Trophoblast cell (in vitro differentiated cells and primary cell): ENCODE measurements at regions not wholly inside any gene's neighbourhood (a gene's known extent, or its start where the extent isn't known, plus 50 kb on each side); places are given as distances from the start of the nearest gene placed in this dataset.

ENCODE experiments used
- DNase-seq, 2 donors: peaks; one replicate each; pipeline ENCODE4 v3.0.0-alpha.2; 2016
- H2AFZ ChIP-seq: 2 replicates; pipeline ENCODE4 v1.6.1; 2013; ENCODE audit warnings: low read length, moderate library complexity, mild to moderate bottlenecking; ENCODE audit not compliant: insufficient read depth, poor library complexity
- H2AK5ac ChIP-seq: 2 replicates; pipeline ENCODE4 v1.6.1; 2013; ENCODE audit warnings: mild to moderate bottlenecking, low read length
- H2BK120ac ChIP-seq: 2 replicates; pipeline ENCODE4 v1.6.1; 2013; ENCODE audit warnings: low read length, mild to moderate bottlenecking, moderate library complexity; ENCODE audit not compliant: insufficient read depth, poor library complexity
- H2BK12ac ChIP-seq: 2 replicates; pipeline ENCODE4 v1.6.1; 2013; ENCODE audit warnings: mild to moderate bottlenecking, low read length, moderate library complexity
- H2BK5ac ChIP-seq: 2 replicates; pipeline ENCODE4 v1.6.1; 2013; ENCODE audit warnings: low read length, low read depth, moderate library complexity, mild to moderate bottlenecking; ENCODE audit not compliant: poor library complexity
- H3K14ac ChIP-seq: 2 replicates; pipeline ENCODE4 v1.6.1; 2013; ENCODE audit warnings: mild to moderate bottlenecking, low read length
- H3K18ac ChIP-seq: 2 replicates; pipeline ENCODE4 v1.6.1; 2013; ENCODE audit warnings: mild to moderate bottlenecking, low read length
- H3K23ac ChIP-seq: 2 replicates; pipeline ENCODE4 v1.6.1; 2013; ENCODE audit warnings: low read length
- H3K27ac ChIP-seq: 2 replicates; pipeline ENCODE4 v1.5.1; 2013; ENCODE audit warnings: low read depth, mild to moderate bottlenecking, inconsistent platforms, low read length, moderate library complexity
- H3K27me3 ChIP-seq: 2 replicates; pipeline ENCODE4 v1.6.1; 2013; ENCODE audit warnings: inconsistent platforms, mild to moderate bottlenecking, low read length, moderate library complexity; ENCODE audit not compliant: insufficient read depth
- H3K36me3 ChIP-seq, 2 experiments: 1 replicate in 1 of 2; 2 replicates in 1 of 2; pipeline ENCODE4 v1.6.1; 2013; ENCODE audit warnings: low read length in 2 of 2, mild to moderate bottlenecking in 2 of 2, moderate library complexity in 1 of 2; ENCODE audit not compliant: insufficient read depth in 2 of 2, control insufficient read depth in 1 of 2
- H3K4ac ChIP-seq: 2 replicates; pipeline ENCODE4 v1.6.1; 2013; ENCODE audit warnings: low read depth, mild to moderate bottlenecking, low read length, moderate library complexity
- H3K4me1 ChIP-seq, 2 experiments: 1 replicate in 1 of 2; 2 replicates in 1 of 2; pipeline ENCODE4 v1.6.1; 2013; ENCODE audit warnings: low read length in 2 of 2, mild to moderate bottlenecking in 2 of 2, moderate library complexity in 1 of 2; ENCODE audit not compliant: insufficient read depth in 2 of 2, control insufficient read depth in 1 of 2
- H3K4me2 ChIP-seq: 2 replicates; pipeline ENCODE4 v1.6.1; 2013; ENCODE audit warnings: inconsistent platforms, mild to moderate bottlenecking, low read length, moderate library complexity
- H3K4me3 ChIP-seq: 2 replicates; pipeline ENCODE4 v1.5.1; 2013; ENCODE audit warnings: mild to moderate bottlenecking, low read depth, low read length, inconsistent platforms
- H3K79me1 ChIP-seq: one replicate; pipeline ENCODE4 v1.6.1; 2013; ENCODE audit warnings: low read length
- H3K79me2 ChIP-seq: 2 replicates; pipeline ENCODE4 v1.6.1; 2013; ENCODE audit warnings: low read length, mild to moderate bottlenecking; ENCODE audit not compliant: control insufficient read depth, insufficient read depth, poor library complexity
- H3K9ac ChIP-seq: 2 replicates; pipeline ENCODE4 v1.6.1; 2013; ENCODE audit warnings: mild to moderate bottlenecking, low read length
- H3K9me3 ChIP-seq: 2 replicates; pipeline ENCODE4 v1.6.1; 2013; ENCODE audit warnings: low read depth, mild to moderate bottlenecking, control low read depth, inconsistent platforms, low read length; ENCODE audit not compliant: insufficient read depth
- H4K12ac ChIP-seq: 2 replicates; pipeline ENCODE4 v1.6.1; 2013; ENCODE audit warnings: low read depth, mild to moderate bottlenecking, low read length, moderate library complexity
- H4K8ac ChIP-seq: 2 replicates; pipeline ENCODE4 v1.6.1; 2013; ENCODE audit warnings: low read depth, mild to moderate bottlenecking, low read length, moderate library complexity
- H4K91ac ChIP-seq: one replicate; pipeline ENCODE4 v1.6.1; 2013; ENCODE audit warnings: low read depth, mild to moderate bottlenecking, low read length, moderate library complexity
- WGBS: extraction: QIAGEN DNeasy Blood & Tissue Kit; methylation state at CpG from one replicate; pipeline ENCODE4 v1.1.7; 2013; ENCODE audit warnings: missing lambda C conversion rate; ENCODE audit not compliant: insufficient read length, insufficient coverage; ENCODE audit errors: extremely low coverage; 5-methylcytosine and 5-hydroxymethylcytosine counted together

- Histone ChIP-seq H3K79me2 (no peaks in the 10 kb centered on the region), H3K4me3 (no peak overlapping the region), H2AFZ (no peak overlapping the region), H2AK5ac (no peak overlapping the region), H3K36me3 (no peaks in the 10 kb centered on the region), H3K9ac (no peak overlapping the region), H3K4me2 (no peak overlapping the region), H3K4me1 (no peaks in the 10 kb centered on the region), H3K23ac (no peak overlapping the region), H2BK12ac (no peak overlapping the region), H3K18ac (no peak overlapping the region), H3K4ac (no peak overlapping the region), H3K9me3 (no peaks in the 10 kb centered on the region), H2BK120ac (no peak overlapping the region), H3K79me1 (no peaks in the 10 kb centered on the region), H3K27me3 (no peaks in the 10 kb centered on the region), H3K14ac (no peak overlapping the region), H4K91ac (no peak overlapping the region), H4K12ac (no peak overlapping the region), H3K27ac (no peak overlapping the region), H2BK5ac (no peak overlapping the region), H4K8ac (no peak overlapping the region)
- no CpG with 5 or more reads among the region's 2 CpGs for WGBS
- no peak for DNase-seq
Observed at GRCh38 chr6:66128243-66128642, 421.2 kb upstream of the EYS start.

DNA sequence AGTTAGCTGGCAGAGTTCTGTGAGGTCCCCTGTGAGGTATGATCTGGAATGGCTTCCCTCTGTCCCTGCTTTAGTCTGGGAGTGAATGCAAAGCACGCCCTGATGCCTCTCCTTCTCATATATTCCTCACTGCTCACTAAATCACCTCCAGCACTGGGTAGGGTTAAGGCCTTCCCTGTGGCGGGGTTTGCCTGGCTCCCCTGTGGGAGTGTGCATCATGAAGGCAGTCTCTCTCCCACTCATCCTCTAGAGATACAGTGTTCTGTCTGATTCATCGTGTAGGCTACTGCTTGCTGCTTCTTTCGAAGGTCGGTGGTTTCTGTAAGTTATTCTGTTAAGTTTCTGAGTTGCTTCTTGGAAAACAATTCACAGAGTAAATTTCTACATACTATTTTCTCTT, 420.0 kb upstream of the EYS start:
- Histone ChIP-seq H2BK12ac (no peak overlapping the region), H2BK5ac (no peak overlapping the region), H3K4me1 (no peaks in the 10 kb centered on the region), H3K79me1 (no peaks in the 10 kb centered on the region), H3K79me2 (no peaks in the 10 kb centered on the region), H3K23ac (no peak overlapping the region), H3K36me3 (no peaks in the 10 kb centered on the region), H4K8ac (no peak overlapping the region), H2AK5ac (no peak overlapping the region), H2BK120ac (no peak overlapping the region), H4K91ac (no peak overlapping the region), H3K14ac (no peak overlapping the region), H3K9me3 (no peaks in the 10 kb centered on the region), H3K4me2 (no peak overlapping the region), H3K4me3 (no peak overlapping the region), H4K12ac (no peak overlapping the region), H3K18ac (no peak overlapping the region), H3K27ac (no peak overlapping the region), H3K4ac (no peak overlapping the region), H3K9ac (no peak overlapping the region), H3K27me3 (no peaks in the 10 kb centered on the region), H2AFZ (no peak overlapping the region)
- no CpG with 5 or more reads among the region's 5 CpGs for WGBS
- DNase-seq, result no peak

DNA sequence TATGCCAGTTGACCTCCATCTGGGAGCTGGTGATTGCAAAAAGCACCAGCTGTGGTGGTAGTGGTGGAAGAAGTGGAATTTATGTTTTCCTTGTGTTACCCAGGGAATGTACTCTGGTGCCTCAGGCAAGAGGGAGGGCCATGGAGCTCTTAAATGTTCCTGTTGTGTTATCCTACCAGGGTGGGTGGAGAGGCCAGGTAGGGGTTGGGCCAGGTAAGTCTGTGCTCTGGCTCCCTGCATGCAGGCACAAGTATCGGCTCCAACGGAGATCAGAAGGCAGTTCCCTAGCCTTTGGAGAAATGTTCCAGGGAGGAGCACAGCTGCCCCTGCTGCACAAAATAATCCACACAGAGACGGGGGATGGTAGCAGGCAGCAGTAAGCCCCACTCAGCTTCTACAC, 419.3 kb upstream of the EYS start:
- WGBS, result no CpG with 5 or more reads among the region's 3 CpGs
- Histone ChIP-seq H3K4me2 (no peak overlapping the region), H4K8ac (no peak overlapping the region), H3K23ac (no peak overlapping the region), H2AK5ac (no peak overlapping the region), H3K79me2 (no peaks in the 10 kb centered on the region), H4K12ac (no peak overlapping the region), H3K36me3 (no peaks in the 10 kb centered on the region), H3K9ac (no peak overlapping the region), H2AFZ (no peak overlapping the region), H3K9me3 (no peaks in the 10 kb centered on the region), H3K27me3 (no peaks in the 10 kb centered on the region), H3K4me1 (no peaks in the 10 kb centered on the region), H3K18ac (no peak overlapping the region), H3K4ac (no peak overlapping the region), H3K14ac (no peak overlapping the region), H3K79me1 (no peaks in the 10 kb centered on the region), H2BK12ac (no peak overlapping the region), H4K91ac (no peak overlapping the region), H2BK120ac (no peak overlapping the region), H2BK5ac (no peak overlapping the region), H3K27ac (no peak overlapping the region), H3K4me3 (no peak overlapping the region)
- no peak for DNase-seq

DNA sequence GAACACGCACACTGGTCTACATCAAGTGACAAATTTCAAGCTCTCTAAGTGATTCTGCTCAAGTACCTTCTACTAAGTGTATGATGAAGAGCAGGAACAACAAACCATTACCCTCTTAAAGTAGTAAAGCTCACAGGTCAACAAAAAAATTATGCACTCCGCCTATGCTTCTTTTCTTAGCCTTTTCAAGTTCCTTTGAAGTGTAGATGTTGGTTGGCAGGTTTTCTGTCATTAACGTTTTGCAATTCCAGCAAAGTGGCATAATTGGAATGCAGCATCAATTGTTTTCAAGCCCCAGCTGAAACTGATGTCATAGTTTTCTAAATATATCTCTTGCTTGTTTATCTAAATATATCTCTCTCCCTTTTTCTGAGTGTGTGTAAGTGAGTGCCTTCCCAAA, 396.9 kb upstream of the EYS start:
- Histone ChIP-seq H3K4me1 (no peaks in the 10 kb centered on the region), H3K4me3 (no peak overlapping the region), H3K79me2 (no peaks in the 10 kb centered on the region), H3K14ac (no peak overlapping the region), H3K9me3 (no peaks in the 10 kb centered on the region), H4K91ac (no peak overlapping the region), H2AFZ (no peak overlapping the region), H3K4me2 (no peak overlapping the region), H3K27me3 (no peaks in the 10 kb centered on the region), H3K18ac (no peak overlapping the region), H3K4ac (no peak overlapping the region), H3K9ac (no peak overlapping the region), H3K23ac (no peak overlapping the region), H2BK12ac (no peak overlapping the region), H3K36me3 (no peaks in the 10 kb centered on the region), H2BK5ac (no peak overlapping the region), H4K12ac (no peak overlapping the region), H3K27ac (no peak overlapping the region), H4K8ac (no peak overlapping the region), H2BK120ac (no peak overlapping the region), H2AK5ac (no peak overlapping the region), H3K79me1 (no peaks in the 10 kb centered on the region)
- no CpG with 5 or more reads among the region's 3 CpGs for WGBS
- DNase-seq, result no peak
